GM19452 (cell line): ENCODE measurements at regions not wholly inside any gene's neighbourhood (a gene's known extent, or its start where the extent isn't known, plus 50 kb on each side); places are given as distances from the start of the nearest gene placed in this dataset.
"Not testable (repeated sequence)": the region's sequence is repeated elsewhere in the genome, so short reads cannot be mapped to it uniquely, and the experiment has no call there.

ENCODE experiments used
- ATAC-seq: cut with Tn5 transposase; IDR thresholded peaks from one replicate; pipeline ENCODE4 v1.9.1; 2021; ENCODE audit not compliant: unreplicated experiment

DNA sequence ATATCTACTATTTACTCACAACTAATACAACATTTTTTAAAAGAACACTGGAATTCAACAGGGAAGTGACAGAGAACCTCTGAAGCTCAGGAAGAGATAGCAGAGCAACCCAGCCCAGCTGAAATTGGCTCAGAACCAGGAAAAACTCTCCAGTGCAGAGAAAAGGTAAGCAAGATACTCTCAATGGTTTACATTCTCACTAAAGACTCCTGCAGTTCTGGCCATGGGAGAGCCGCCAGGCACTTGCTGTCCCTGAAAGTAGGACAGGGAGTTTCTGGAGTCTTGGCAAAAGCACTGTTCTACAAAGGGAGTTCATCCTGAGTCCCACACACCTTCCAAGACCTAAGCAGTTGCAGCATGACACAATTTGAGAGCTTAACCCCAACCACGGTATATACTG lies 330.8 kb downstream of the TRIM36 start:
- ATAC-seq, result no peak

DNA sequence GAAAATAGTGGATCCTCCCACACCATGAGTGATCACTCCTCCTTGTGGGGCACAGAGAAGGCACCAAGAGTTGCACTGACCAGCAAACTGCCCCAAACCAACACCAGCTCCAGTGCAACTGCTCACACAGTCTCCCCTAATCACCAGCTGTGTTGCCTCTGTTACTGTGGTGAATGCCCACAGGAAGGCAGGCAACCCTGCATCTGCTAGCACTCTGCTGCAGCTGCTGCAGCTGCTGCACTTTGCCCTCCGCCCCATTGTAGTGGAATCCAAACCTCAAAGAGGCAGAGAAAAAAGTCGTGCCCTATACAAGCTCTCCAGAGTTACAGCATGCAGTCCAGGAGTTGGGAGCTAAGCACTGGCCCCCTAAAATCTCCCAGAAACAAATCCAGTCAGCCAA lies 339.6 kb downstream of the TRIM36 start:
- ATAC-seq, result no peak

DNA sequence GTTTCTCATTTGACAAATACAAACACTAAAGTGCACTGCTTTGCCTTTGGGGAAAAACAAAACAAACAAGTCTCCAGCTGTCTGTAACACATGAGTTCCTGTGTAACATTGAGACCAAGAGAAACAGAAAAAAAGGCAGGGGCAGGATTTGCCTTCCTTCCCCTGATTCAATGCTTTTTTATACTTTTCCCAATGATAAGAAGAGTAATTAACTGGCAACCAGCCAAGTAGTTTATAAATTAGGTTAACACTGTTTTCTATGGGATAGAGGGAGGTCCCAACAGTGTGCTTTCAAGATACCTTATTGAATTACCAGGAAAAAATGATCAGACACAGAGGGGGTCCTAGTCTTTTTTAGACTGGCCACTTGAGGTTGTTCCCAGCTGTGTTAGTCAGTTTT lies 346.8 kb downstream of the TRIM36 start:
- no peak for ATAC-seq

DNA sequence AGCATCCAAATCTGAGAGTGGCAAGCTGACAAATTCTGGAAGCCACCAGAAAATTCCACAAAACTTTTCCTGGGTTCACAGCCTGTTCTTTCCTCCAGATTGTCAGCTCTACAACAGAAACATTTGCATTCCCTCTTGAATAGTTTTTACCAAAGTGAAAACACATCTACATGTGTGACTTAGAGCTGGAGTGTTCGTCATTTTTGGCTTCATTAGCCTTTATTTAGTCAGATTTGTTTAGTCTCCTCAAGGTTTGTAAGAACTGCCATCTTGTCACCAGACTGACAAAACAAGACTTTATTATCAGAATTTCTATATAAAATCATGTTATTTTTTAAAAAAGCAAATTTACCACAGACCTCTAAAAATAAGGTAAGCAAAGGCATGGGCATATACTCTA lies 347.3 kb downstream of the TRIM36 start:
- ATAC-seq, result no peak

DNA sequence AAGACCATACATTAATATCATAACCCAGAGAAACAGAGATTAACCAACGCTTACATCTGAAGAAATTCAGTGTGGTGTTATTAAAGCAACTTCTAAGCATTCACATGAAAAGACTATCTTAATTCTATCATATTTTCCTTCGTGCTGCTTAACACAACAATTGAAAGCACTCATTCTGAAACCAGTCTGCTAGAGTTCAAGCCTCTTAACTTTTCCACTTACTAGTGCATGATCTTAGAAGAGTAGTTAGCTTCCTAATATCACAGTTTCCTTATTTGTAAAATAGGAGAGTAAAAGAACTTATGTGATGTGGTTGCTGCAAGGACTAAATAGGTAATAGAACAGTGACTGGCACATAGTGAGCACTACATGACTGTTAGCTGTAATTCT lies 379.3 kb downstream of the TRIM36 start:
- ATAC-seq, result no peak

DNA sequence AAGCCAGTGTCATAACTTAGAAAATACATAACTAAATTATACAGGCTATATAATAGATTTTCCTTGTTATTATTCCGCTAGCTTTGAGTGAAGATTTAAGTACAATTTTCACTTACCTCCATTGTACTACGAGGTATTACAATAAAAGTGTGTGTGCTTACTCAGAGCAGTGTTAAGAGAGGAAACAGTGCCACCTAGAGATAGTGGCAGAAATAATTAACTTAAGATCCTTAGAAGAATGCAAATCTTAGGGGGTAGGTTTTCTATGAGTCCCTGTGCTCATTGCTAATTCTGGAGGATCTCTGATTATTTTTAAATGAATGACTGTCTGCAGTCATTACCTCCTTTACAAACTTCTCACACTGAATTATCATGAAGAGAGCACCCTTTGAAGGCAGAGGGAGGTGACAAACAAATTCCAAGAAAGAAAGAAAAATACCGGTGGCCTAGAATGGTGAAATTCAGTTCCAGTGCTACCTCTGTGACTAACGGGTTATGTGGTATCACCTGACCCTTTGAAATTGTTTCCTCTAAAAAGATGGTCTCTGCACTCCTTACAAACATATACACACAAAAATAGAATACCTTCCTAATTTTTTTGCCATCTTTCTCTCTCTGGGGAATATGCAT lies 379.8 kb downstream of the TRIM36 start:
- ATAC-seq, result peak; percentile 61

DNA sequence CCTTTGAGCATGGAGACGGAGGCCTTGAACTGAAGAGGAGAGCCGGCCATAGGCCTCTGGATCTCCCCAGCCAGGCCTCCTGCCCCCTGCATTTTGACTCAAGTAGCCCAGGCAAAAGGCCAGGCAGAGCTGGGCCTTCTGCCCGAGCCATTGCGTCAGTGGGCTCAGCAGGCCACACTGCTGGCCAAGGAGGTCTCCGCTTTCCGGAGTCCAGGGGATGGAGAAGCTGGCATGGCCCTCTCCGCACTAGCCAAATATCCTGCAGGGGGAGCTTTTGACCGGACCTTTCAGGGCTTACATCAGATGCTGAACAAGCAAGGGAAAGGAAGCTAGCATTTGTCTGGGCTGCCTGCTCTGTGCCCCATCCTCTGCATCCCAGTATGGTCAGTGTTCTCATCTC lies 386.8 kb downstream of the TRIM36 start:
- ATAC-seq, result no peak

DNA sequence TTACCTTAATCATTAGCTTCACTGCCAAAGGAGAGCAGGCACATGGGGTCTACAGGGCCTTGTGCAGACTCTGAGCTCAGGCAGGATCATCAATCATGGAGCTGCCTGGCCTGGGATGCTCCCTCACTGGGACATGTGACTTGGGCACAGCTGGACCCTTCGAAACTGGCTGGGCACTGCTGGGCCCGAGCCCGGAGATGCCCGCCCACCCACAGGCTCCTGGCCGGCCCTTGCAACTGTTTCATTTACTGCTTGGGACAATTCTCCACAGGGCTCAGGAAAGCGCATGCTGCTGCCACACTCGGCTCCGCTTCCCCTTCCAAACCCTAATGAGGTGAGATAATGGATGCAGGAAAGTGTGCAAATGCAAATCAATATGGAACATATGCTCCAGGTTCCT lies 387.5 kb downstream of the TRIM36 start:
- ATAC-seq, result no peak

DNA sequence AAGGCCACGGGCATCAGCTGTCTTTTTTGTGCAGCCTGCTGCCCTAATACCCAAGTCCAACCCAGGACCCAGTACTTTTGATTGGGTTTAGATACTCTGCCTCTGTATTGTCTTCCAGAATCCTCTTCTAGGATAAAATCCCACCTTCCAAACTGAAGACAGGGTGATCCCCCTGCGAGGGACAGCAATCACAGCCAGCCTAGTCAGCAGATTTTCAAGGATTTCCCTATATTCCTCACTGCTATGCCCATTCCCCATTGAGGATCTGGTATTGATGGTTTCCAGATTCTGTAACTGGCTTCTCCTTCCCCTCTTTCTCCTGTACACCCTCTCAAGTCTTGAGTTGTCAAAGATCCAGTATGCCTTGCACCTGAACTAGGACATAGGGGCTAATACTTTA lies 389.4 kb downstream of the TRIM36 start:
- no peak for ATAC-seq

DNA sequence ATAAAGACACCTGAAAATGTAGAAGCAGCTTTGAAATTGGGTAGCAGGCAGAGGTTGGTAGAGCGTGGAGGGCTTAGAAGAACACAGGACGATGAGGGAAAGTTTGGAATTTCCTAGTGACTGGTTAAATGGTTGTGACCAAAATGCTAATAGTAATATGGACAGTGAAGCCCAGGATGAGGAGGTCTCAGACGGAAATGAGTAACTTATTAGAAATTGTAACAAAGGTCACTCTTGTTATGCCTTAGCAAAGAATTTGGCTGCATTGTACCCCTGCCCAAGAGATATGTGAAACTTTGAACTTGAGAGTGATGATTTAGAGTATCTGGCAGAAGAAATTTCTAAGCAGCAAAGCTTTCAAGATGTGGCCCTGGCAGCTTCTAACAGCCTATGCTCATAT lies 382.5 kb downstream of the KCNN2 start:
- no peak for ATAC-seq

DNA sequence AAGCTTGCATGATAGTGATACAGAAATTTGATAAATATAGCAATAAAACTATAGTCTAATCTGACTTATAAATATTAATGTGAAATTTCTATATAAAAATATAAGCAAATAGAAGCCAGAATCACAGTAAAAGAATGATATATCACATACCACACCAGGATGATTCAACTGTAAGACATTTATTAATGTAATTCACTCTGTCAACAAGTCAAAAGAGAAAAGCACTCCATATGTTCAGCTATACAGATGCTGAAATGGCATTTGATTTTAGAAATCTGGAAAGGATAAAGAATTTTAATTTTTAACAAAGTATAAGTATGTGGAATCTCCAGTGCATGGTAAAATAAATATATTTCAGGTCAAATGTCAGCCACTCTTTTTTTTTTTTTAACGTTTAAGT lies 372.4 kb downstream of the KCNN2 start:
- ATAC-seq, result no peak

DNA sequence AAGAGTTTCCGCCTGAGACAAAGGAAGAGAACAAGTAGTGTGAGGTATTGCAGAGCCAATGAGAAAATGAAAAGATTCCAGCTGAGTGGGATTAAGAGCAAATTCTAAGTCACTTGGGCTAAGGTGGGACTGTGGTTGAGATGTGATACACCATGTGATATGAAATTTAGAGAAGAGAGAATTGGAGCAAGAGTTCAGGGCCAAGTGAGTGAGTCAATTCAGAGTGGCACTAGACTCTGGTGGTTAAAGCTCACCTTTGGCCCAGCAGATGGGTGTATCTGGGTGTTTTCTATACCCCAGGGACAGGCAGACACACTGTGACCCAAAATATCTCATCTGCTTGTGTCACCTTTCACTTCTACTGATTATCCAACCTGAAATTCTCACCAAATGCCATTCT lies 368.1 kb downstream of the KCNN2 start:
- ATAC-seq, result no peak

DNA sequence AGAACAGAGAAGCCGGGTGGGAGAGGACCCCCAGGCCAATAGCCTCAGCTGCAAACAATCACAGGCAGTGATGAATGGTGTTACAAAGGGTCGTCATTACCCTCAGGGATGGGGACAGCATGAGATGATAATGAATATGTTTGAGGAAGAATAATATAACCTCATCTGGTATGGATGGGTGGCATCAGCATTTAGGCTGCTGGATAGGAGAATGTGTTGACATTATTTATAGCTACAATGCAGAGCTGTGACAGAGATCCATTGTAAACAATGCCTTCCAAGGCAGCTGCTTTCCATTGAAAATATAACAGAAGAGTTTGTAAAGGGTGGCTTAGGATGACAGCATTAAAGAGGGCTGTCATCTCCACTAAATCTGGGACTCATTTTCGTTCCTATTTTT lies 365.5 kb downstream of the KCNN2 start:
- no peak for ATAC-seq

DNA sequence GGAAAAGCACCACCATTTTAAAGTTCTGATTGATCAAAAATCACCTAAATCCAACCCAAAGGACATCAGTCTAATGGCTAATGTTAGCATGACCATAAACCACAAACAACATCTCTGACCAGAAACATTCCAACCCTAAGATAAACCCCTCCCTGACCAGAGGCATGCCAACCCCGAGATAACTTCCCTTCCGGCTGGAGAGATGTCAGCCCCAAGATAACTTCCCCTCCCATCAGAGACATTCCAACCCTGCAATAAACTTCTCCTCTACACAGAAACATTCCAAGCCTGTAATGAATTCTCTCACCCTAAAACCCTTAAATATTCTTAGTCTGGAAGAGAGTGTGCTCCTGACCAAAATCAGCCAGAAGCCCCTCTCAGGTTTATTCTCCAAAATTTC lies 364.3 kb downstream of the KCNN2 start:
- ATAC-seq, result no peak

DNA sequence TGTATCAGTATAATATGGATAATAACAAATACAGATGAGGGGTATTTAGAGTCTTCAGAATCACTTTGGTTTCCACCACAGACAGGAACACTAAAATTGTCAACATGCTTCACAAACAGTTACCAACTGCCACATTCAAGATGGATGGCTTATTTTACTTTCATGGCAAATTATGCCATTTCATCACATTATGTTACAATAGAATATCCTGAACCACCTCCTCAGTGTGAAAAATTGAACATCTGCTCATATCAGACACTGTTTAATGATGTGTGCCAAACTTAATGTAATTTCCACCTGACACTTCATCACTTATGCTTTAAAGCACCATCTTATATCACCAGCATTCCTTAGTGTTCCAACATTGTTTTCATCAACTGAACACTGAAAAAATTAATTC lies 357.4 kb downstream of the KCNN2 start:
- ATAC-seq, result no peak

DNA sequence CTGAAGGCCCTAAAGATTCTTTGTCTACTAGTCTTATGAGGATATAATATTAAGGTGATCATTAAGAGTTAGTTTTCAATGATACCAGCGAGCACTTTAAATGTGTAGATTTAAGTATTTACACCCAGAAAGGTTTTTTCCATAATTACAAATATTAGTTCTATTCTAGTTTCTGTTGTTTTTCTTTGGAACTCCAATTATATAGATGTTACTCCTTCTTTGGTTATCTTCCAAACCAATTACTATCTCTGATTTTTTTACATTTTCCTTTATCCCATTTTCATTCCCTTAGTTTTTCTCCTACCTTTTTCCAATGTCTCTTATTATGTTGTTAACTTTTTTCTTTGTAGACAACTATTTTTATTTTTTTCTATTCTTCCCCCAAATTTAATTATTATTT lies 355.1 kb downstream of the KCNN2 start:
- ATAC-seq, result no peak

DNA sequence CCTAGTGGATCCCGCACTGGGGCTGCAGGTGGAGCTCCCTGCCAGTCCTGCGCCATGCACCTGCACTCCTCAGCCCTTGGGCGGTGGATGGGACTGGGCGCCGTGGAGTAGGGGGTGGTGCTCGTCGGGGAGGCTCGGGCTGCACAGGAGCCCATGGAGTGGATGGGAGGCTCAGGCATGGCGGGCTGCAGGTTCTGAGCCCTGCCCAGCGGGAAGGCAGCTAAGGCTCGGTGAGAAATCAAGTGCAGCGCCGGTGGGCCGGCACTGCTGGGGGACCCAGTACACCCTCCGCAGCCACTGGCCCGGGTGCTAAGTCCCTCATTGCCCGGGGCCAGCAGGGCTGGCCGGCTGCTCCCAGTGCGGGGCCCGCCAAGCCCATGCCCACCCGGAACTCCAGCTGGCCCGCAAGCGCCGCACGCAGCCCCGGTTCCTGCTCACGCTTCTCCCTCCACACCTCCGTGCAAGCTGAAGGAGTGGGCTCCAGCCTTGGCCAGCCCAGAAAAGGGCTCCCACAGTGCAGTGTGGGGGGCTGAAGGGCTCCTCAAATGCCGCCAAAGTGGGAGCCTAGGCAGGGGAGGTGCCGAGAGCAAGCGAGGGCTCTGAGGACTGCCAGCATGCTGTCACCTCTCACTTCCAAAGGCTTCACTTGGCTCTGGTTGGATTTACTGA lies 342.5 kb downstream of the KCNN2 start:
- not testable (repeated sequence) for ATAC-seq

DNA sequence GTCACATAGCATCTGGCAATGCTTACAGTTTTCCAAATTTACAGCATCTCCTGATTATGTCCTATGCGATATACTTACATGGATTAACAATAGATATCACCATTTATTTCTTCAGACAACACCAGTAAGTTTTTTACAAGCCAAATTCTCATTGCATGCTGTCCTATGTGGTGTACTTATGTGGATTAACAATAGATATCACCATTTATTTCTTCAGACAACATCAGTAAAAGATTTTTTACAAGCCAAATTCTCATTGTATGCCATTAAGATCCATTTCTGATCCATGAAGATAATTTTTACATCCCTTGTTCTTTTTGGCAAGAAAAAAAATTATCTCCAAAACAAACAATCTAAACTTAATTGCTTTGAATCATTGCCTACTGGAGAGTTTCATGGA lies 340.9 kb downstream of the KCNN2 start:
- no peak for ATAC-seq

DNA sequence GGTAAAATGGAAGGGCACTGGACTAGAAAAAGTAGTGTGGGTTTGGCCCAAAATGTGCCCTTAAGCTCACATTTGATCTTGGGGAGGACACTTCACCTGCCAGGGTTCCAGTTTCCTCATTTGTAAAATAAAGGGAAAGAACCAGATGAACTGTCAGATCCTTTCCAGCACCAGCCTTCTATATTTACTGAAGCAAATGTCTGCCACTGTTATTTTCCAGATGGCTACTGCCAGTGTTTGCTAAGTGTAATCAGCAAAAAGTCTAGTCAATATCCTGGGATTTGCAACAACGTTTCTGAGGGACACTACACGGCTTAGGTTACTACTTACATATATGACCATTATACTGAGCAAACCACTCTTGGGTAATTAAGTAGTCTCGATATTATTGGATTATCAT lies 340.3 kb downstream of the KCNN2 start:
- ATAC-seq, result no peak

DNA sequence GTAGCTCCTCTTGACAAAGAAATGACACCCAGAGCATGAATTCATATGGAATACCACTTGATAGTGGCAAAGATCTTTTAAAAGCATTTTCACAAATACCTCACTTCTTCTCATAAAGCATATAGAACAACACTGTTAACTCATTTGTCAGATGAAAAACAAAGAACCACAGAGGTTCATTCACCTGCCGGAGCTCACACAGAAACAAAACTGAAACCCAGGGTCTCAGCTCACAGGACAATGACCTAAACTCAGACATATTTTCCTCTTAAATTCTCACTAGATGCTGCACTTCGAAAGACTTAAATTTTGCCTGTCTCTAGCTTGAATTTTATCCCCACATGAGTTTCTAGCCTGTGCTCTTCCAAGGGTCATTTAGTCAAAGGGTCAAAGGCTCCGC lies 339.0 kb downstream of the KCNN2 start:
- ATAC-seq, result no peak

DNA sequence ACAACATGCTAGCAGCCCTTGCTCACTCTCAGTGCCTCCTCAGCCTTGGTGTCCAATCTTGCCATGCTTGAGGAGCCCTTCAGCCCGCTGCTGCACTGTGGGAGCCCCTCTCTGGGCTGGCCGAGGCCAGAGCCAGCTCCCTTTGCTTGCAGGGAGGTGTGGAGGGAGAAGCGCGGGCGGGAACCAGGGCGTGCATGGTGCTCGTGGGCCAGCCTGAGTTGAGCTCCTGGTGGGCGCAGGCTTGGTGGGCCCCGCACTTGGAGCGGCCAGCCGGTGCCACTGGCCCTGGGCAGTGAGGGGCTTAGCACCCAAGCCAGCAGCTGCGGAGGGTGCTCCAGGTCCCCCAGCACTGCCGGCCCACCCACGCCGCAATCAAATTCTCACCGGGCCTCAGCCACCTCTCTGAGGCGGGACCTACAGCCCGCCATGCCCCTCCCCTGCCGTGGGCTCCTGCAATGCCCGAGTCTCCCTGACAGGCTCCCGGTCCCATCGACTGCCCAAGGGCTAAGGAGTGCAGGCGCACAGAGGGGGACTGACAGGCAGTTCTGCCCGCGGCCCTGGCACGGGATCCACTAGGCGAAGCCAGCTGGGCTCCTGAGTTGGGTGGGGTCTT lies 333.5 kb downstream of the KCNN2 start:
- ATAC-seq, result no peak

DNA sequence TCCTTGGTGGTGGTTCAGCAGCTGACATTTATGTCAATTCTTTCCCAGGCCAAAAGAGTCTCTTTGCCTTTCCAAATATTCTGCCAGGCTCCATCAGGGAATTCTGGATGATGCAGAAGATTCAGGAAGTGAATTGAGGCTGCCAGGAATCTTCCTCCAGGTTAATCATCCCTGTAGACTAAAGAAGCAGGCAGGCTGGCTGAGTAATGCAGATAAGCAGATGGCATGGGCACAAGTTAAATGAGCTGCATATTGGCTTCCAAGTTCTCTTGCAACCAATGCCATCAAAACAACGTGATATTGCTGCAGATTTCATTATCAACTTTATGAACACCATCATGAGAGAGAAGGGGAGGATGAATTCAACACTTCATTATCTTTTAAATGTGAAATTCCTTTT lies 324.5 kb downstream of the KCNN2 start:
- ATAC-seq, result no peak

DNA sequence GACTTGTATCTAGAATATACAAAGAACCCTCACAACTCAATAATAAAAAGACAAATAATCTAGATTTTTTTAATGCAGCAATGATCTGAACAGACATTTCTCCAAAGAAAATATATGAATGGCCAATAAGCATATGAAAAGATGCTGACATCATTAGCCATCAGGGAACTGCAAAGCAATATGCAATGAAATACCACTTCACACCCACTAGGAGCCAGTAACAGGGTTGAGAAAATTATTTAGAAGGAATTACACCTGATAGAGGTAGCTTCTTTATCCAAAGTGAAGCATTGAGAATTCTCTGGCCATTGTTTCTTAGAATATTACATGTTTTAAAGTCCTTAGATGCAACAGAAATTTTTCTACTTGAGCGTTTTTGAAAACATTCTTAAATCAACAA lies 316.9 kb downstream of the KCNN2 start:
- ATAC-seq, result no peak
